Skeletal muscle cell (primary cell): ENCODE measurements at regions not wholly inside any gene's neighbourhood (a gene's known extent, or its start where the extent isn't known, plus 50 kb on each side); places are given as distances from the start of the nearest gene placed in this dataset.

ENCODE experiments used
- DNase-seq: peaks from one replicate; pipeline ENCODE4 v3.0.0-alpha.2; 2010; ENCODE audit warnings: low read depth
- H3K4me3 ChIP-seq: 2 replicates; pipeline ENCODE4 v1.5.1; 2011; ENCODE audit warnings: low read depth, mild to moderate bottlenecking, control low read depth, low read length, moderate library complexity

- peak; percentile 58 for DNase-seq
- H3K4me3 ChIP-seq: no peak overlapping the region
Measured at GRCh38 chr12:105922670-105923102, 216.1 kb downstream of the NUAK1 start.

GRCh38 chr12:105924526-105925208 is 214.1 kb downstream of the NUAK1 start:
- H3K4me3 ChIP-seq: no peak overlapping the region
- no peak for DNase-seq

DNA sequence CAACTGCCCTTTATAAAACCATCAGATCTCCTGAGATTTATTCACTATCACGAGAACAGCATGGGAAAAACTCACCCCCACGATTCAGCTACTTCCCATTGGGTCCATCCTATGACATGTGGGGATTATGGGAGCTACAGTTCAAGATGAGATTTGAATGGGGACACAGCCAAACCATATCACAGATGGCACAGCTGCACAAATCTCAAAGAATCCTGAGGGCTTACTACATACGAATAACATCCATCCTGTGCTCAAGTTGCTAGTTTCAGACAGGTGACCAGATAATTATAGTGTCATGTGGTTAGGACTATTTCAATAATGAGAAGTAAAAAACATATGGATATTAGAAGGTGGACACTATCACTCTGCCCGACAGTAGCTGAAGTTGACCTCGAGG is 211.2 kb downstream of the NUAK1 start:
- peak; percentile 41 for DNase-seq
- no peak overlapping the region for H3K4me3 ChIP-seq

- no peak overlapping the region for H3K4me3 ChIP-seq
- DNase-seq: no peak
Measured at GRCh38 chr12:105928436-105928835, 210.3 kb downstream of the NUAK1 start.

DNA sequence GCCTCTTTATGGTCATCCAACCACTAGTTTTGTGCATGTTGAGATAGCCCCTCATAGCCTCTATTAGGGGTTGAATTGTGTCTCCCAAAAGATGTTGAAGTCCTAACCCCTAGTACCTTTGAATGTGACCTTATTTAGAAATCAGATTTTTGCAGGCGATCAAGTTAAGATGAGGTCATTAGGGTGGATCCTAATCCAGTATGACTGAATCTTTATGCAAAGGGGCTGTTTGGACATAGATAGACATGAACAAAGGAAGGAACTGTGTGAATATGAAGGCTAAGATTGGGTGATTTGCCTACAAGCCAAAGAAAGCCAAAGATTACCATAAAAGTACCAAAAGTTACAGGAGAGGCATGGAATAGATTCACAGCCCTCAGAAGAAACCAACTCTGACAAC is 209.6 kb downstream of the NUAK1 start:
- no peak overlapping the region for H3K4me3 ChIP-seq
- DNase-seq: no peak

DNA sequence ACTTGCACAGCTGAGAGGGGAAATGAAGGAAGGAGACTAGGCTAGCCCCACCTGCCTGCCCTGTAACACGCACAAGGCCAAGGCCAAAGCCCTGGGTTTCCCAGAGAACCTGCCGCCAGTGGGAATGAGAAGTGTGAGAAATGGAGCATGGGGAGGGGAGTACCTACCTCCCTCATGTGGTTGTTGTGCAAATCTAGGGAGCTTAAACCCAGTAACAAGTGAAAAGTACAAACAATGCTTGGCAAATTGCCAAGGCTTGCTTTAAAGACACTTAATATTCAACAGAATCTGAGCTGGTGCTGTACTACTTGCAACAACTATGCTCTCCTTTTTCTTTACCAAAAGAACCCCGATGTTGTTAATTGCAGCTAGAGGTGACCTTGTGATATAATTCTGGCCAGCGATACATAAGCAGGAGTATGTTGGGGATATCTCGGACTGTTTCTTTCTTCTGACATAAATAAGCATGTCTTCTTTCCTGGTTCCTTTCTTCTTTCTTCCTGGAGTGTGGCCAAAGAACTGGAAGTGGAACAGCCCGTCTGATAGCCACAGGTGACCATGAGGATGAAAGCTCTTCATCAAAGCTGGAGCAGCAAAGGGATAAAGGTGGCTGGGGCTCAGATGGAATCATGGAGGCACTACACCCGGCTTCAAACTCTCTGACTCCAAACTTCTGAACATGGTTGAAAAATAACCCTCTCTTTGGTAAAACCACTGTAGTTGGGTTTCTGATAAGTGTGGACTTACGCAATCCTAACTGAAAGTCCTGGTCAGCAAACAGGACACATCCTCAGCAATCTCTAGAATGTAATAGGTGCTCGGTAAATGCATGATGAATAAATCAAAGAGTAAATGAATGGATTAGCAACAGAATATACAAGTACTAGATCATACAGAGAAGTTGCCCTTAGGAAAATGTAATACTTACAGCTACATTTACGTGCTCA is 207.9 kb downstream of the NUAK1 start:
- no peak overlapping the region for H3K4me3 ChIP-seq
- no peak for DNase-seq

DNA sequence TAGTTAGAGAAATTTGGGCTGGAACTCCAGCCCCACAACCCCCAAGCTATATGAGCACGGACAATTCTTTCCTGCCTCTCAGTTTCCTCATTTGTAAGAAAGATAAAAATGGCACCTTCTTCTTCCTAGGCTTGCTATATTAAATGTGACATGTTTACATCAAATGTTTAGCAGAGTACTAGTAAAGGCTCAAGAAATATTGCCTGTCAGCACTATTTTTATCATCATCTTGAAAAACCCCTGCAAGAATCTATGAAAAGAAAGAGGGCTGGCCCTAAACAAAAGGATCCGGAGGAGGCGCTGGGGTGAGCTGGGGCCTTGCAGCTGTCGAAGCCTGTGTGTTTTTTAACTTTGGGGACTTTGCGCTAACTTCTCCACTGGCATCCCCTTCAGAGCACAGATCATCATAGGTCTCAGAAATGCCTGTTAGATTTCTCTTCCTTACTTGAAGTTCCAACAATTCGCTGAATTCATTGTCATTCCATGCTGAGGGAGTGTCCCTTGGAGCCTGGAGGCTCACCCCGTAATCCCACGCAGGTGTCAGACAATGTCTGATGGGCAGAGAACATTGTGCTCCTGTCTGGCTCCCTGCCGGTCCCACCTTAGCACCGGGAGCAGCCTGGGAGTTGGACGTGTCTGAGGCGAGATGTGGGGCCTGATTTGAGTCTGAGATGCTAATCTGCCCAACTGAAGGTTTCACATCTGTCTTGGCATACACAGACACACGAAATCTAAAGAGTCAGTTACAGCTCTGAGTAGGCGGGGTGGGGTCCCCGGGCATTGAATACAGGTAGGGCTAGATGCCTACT is 206.8 kb downstream of the NUAK1 start:
- no peak overlapping the region for H3K4me3 ChIP-seq
- DNase-seq: no peak

DNA sequence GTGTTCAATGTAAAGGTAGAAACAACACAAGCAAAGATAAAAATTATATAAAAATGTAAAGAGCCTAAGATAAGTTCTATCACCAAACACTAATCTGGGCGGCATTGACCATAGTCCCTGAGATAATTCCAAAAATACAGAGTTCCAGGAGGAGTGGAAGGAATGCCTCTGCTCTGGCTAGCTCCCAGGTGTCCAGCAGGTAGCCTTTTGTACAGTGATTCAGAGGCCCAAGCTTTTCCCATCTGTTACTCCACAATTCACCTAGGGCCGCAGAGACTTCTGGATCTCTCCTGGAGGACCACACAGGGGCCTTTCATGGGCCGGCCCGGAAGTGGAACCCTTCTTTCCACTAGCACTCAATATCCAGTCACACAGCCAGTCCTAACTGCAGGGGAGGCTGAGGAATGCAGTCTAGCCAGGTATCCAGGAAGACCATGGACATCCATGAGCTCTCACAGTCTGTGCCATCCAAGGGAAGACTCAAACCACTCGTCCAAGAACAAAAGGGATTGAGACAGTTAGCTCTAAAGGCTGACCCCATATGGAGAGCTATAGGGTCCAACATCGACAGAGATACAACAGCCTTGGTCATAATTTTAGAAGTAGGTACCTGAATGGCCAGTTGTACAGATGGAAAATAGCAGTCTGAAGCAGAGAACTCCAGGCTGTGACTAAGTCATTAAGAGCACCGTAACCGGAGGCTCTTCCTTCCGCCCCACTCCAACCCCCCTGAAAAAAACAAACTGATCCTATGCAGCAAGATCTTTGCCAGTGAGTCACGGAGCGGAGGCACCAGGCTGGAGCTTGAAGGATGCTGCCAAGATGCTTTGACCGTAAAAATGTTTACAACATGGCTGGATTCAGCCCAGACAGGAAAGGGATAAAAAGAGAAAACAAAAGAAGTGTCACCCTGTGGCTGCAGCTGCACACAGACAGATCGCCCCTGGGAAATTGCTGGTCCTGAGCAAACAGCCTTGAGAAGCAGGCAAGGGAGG is 204.8 kb downstream of the NUAK1 start:
- DNase-seq: peak; percentile 94
- H3K4me3 ChIP-seq: no peak overlapping the region

- H3K4me3 ChIP-seq: no peak overlapping the region
- DNase-seq: no peak
Measured at GRCh38 chr12:105935106-105935505, 203.6 kb downstream of the NUAK1 start.

- H3K4me3 ChIP-seq: no peak overlapping the region
- DNase-seq: peak; percentile 31
Measured at GRCh38 chr12:105935981-105936380, 202.8 kb downstream of the NUAK1 start.

- DNase-seq: no peak
- no peak overlapping the region for H3K4me3 ChIP-seq
Measured at GRCh38 chr12:105936496-105936895, 202.3 kb downstream of the NUAK1 start.

- no peak overlapping the region for H3K4me3 ChIP-seq
Measured at GRCh38 chr12:105937009-105937408, 201.7 kb downstream of the NUAK1 start.

DNA sequence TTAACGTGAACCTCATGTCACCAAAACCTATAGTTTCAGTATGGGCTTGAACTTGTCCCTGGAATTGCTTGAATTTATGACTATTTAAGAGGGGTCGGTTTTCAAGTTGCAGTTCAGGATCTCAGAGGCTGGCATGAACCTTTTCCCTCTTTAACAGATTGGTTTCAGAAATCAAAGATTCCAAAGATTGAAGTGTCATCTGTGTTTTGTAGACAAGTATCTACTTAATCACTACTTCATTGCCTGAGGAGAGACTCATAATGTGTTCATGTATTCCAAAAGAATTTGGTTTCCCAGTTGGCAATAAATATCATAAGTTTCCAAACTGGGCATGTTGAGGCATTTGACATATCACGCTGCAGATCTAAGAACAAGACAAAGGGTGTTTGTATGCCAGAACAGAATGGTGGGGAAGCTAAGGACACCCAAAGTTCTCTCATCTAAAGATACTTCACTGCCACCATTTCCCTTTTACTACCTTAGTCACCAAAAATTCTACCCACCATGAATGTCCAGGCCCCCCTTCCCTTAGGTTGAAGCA is 199.5 kb downstream of the NUAK1 start:
- no peak for DNase-seq
- no peak overlapping the region for H3K4me3 ChIP-seq

More at GRCh38 chr12:105937009-105937408, 201.7 kb downstream of the NUAK1 start:
- no peak for DNase-seq

GRCh38 chr12:105942281-105942680 is 196.5 kb downstream of the NUAK1 start:
- no peak overlapping the region for H3K4me3 ChIP-seq
- no peak for DNase-seq

DNA sequence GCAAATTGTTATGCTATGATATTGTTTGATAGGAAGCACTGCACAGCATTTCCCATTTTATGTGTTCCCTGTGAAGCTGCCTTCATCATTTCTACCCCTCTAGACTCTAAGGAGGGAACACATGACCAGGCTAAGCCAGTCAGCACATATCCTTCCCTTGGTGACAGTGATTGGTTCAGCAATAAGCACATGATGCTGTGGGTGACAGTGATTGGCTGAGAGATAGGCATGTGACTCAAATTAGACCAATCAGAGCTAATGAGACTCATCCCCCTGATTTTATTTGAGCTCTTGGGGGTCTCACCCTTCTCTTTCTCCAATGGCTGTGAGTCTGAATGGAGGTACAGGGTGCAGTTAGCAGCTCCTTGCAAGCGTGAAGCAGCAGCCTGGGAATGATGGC is 195.2 kb downstream of the NUAK1 start:
- no peak for DNase-seq
- no peak overlapping the region for H3K4me3 ChIP-seq

- DNase-seq: no peak
Measured at GRCh38 chr12:105944628-105945027, 194.1 kb downstream of the NUAK1 start.

GRCh38 chr12:105945880-105946279 is 192.9 kb downstream of the NUAK1 start:
- DNase-seq: no peak
- H3K4me3 ChIP-seq: no peak overlapping the region

More at GRCh38 chr12:105944628-105945027, 194.1 kb downstream of the NUAK1 start:
- no peak overlapping the region for H3K4me3 ChIP-seq

DNA sequence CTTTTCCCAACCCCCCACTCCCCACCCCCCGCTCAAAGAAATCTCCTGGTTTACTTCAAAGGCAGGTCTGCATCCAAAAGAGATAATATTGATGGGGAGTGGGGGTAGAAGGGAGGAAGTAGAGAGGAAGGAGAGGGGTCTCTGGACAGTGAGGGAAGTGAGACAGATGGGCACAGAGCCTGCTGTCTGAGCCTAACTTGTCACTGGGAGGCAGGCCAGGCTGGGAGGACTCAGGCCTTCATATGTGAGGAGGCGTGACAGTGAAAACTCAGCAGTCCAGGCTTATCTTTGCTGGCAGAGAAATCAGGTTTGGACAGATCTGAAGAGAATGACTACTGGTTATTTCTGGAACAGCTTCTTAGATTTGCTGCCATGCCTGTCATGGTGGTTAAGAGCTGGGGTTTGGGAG is 192.3 kb downstream of the NUAK1 start:
- no peak for DNase-seq
- H3K4me3 ChIP-seq: no peak overlapping the region
